ENCODE measurements at regions not wholly inside any gene's neighbourhood (a gene's known extent, or its start where the extent isn't known, plus 50 kb on each side); places are given as distances from the start of the nearest gene placed in this dataset.

GRCh38 chr6:21840428-21840827, 246.9 kb downstream of the SOX4 start:
- FAIRE-seq (no peak), DNase-seq (ENCODE audit: low read depth in 1 of 2, low spot score in 1 of 2) (no peak), ATAC-seq (no peak)
- TF ChIP-seq HOXB5 (CRISPR knock-in tag; IDR thresholded peaks at IDR 0.05): no peak
- TF ChIP-seq USF2 (IDR thresholded peaks at IDR 0.05): no peak
- no peak for TF ChIP-seq HMGXB4 (CRISPR knock-in tag; IDR thresholded peaks at IDR 0.05; ENCODE audit: borderline replicate concordance)
- no peak for TF ChIP-seq POLR2AphosphoS2 (conservative IDR thresholded peaks at IDR 0.05; ENCODE audit: low read length)
- no peak for TF ChIP-seq CHD2 (IDR thresholded peaks at IDR 0.05; ENCODE audit: low read length, partially characterized antibody)
- TF ChIP-seq TFCP2L1 (CRISPR knock-in tag; IDR thresholded peaks at IDR 0.05): no peak
- TF ChIP-seq CEBPB (IDR thresholded peaks at IDR 0.05): no peak
- TF ChIP-seq BCL3 (IDR thresholded peaks at IDR 0.05): no peak
- no peak for TF ChIP-seq FOSB (CRISPR knock-in tag; IDR thresholded peaks at IDR 0.05)
- no peak for TF ChIP-seq EHF (CRISPR knock-in tag; IDR thresholded peaks at IDR 0.05)
- TF ChIP-seq PHF8 (IDR thresholded peaks at IDR 0.05; ENCODE audit: borderline replicate concordance, low read depth): no peak
- no peak for TF ChIP-seq MAZ (IDR thresholded peaks at IDR 0.05; ENCODE audit: borderline replicate concordance, low read depth, low read length)
- no peak overlapping the region for H3K4me3 ChIP-seq
- ChIA-PET POLR2A (no interaction called here), CTCF (no interaction called here)
- H3K4me1 ChIP-seq: peaks cover under 1% of the 10 kb centered on the region; the same call in 2 of the 3 replicates
- 46% methylated on average over 2 of the region's 2 CpGs for WGBS (ENCODE audit: missing lambda C conversion rate)
- no peaks in the 10 kb centered on the region for H3K9me3 ChIP-seq
- no peak overlapping the region for H3K4me2 ChIP-seq
- no peak overlapping the region for H3K27ac ChIP-seq

GRCh38 chr6:21842875-21843645, 249.5 kb downstream of the SOX4 start:
- no peak overlapping the region for H3K4me2 ChIP-seq
- H3K27ac ChIP-seq: no peak overlapping the region
- TF ChIP-seq FOSL2 (IDR thresholded peaks at IDR 0.05) (no peak), FOSL2 (CRISPR knock-in tag; IDR thresholded peaks at IDR 0.05) (no peak), PBX3 (IDR thresholded peaks at IDR 0.05) (no peak), RAD21 (conservative IDR thresholded peaks at IDR 0.05 in 1 of 2, IDR thresholded peaks at IDR 0.05 in 1 of 2) (no peak)
- WGBS (ENCODE audit: missing lambda C conversion rate): 95% methylated on average over 1 of the region's 1 CpG
- DNase-seq (ENCODE audit: low read depth in 1 of 2, low spot score in 1 of 2): no peak
- H3K4me1 ChIP-seq: peaks cover 18% of the 10 kb centered on the region
- no peaks in the 10 kb centered on the region for H3K9me3 ChIP-seq
- no peak for FAIRE-seq
- ChIA-PET CTCF (no interaction called here), POLR2A (no interaction called here)
- ATAC-seq: no peak
- H3K4me3 ChIP-seq: no peak overlapping the region

GRCh38 chr6:21844120-21844917, 250.8 kb downstream of the SOX4 start:
- ATAC-seq: no peak
- no peaks in the 10 kb centered on the region for H3K9me3 ChIP-seq
- ChIA-PET POLR2A (no interaction called here), CTCF (no interaction called here)
- no peak for DNase-seq (ENCODE audit: low read depth in 1 of 2, low spot score in 1 of 2)
- no peak overlapping the region for H3K4me3 ChIP-seq
- 82% methylated on average over 10 of the region's 10 CpGs for WGBS (ENCODE audit: missing lambda C conversion rate)
- no peak for FAIRE-seq
- H3K4me1 ChIP-seq: peaks cover 18% of the 10 kb centered on the region
- no peak overlapping the region for H3K27ac ChIP-seq
- no peak overlapping the region for H3K4me2 ChIP-seq
- TF ChIP-seq HES2 (IDR thresholded peaks at IDR 0.05) (no peak), FOSB (CRISPR knock-in tag; IDR thresholded peaks at IDR 0.05) (no peak), CBX2 (IDR thresholded peaks at IDR 0.05; ENCODE audit: borderline replicate concordance, low read depth) (no peak)

Measured in A549 (cell line).